H1 (cell line): ENCODE measurements at regions not wholly inside any gene's neighbourhood (a gene's known extent, or its start where the extent isn't known, plus 50 kb on each side); places are given as distances from the start of the nearest gene placed in this dataset.

Source experiments
- CTCF ChIA-PET: fragments of 300-600 bp; sonication (Branson Sonifier 250); formaldehyde crosslinking; loops from one replicate; lab custom pipeline; 2021; ENCODE audit not compliant: partially characterized antibody; lab: Charles Lee
- POLR2A ChIA-PET: fragments of 300-600 bp; sonication (Branson Sonifier 250); formaldehyde crosslinking; loops from one replicate; lab custom pipeline; 2021; ENCODE audit warnings: inconsistent platforms; ENCODE audit not compliant: partially characterized antibody; lab: Charles Lee
- DNase-seq, 2 experiments: peaks; one replicate each; pipeline versions ENCODE4 v3.0.0 to v3.0.0-alpha.2; 2010 to 2022; ENCODE audit warnings: low spot score in 2 of 2, low read depth in 1 of 2, mixed read lengths in 1 of 2
- FAIRE-seq: peaks from 2 replicates; lab custom pipeline; 2011; peaks lifted over from hg19 to GRCh38; lab: Jason Lieb, UNC
- H2AFZ ChIP-seq: 2 replicates; pipeline ENCODE4 v1.8.1; 2012; ENCODE audit warnings: low read length, inconsistent platforms
- H2AK5ac ChIP-seq: 2 replicates; pipeline ENCODE4 v1.6.1; 2013; ENCODE audit warnings: low read depth, low read length
- H2BK120ac ChIP-seq: replicated peaks from 2 replicates; pipeline ENCODE3; 2013; ENCODE audit warnings: low read depth, low read length, inconsistent platforms
- H2BK12ac ChIP-seq: 2 replicates; pipeline ENCODE4 v1.6.1; 2013; ENCODE audit warnings: low read depth, low read length
- H2BK15ac ChIP-seq: 2 replicates; pipeline ENCODE4 v1.6.1; 2013; ENCODE audit warnings: low read length
- H2BK20ac ChIP-seq: 2 replicates; pipeline ENCODE4 v1.6.1; 2013; ENCODE audit warnings: low read length
- H2BK5ac ChIP-seq: 2 replicates; pipeline ENCODE4 v1.6.1; 2013; ENCODE audit warnings: low read depth, low read length
- H3K14ac ChIP-seq: 2 replicates; pipeline ENCODE4 v1.6.1; 2013; ENCODE audit warnings: inconsistent platforms; ENCODE audit not compliant: insufficient read length
- H3K18ac ChIP-seq: 2 replicates; pipeline ENCODE4 v1.6.1; 2013; ENCODE audit warnings: low read length; ENCODE audit errors: extremely low read depth
- H3K23ac ChIP-seq: 2 replicates; pipeline ENCODE4 v1.6.1; 2013; ENCODE audit warnings: inconsistent platforms; ENCODE audit not compliant: insufficient read length
- H3K23me2 ChIP-seq: 2 replicates; pipeline ENCODE4 v1.6.1; 2013; ENCODE audit warnings: low read depth, low read length
- H3K27ac ChIP-seq: 2 replicates; pipeline ENCODE4 v1.6.1; 2011; ENCODE audit warnings: low read depth, low read length, inconsistent platforms
- H3K27me3 ChIP-seq, 4 experiments: replicated peaks in 1 of 4; 1 replicate in 1 of 4; 2 replicates in 3 of 4; pipeline versions ENCODE4 v1.6.1 to v1.8.1; 2011 to 2013; ENCODE audit warnings: low read length in 3 of 4, mild to moderate bottlenecking in 3 of 4, inconsistent platforms in 2 of 4, mixed read lengths in 2 of 4, moderate library complexity in 1 of 4; ENCODE audit not compliant: control insufficient read depth in 3 of 4, insufficient read depth in 3 of 4; ENCODE audit errors: extremely low read depth in 1 of 4
- H3K36me3 ChIP-seq, 4 experiments: 2 replicates each; pipeline versions ENCODE4 v1.6.1 to v1.8.1; 2011 to 2013; ENCODE audit warnings: mild to moderate bottlenecking in 4 of 4, low read length in 3 of 4, moderate library complexity in 2 of 4, control low read depth in 1 of 4, inconsistent platforms in 1 of 4; ENCODE audit not compliant: insufficient read depth in 4 of 4, control insufficient read depth in 2 of 4
- H3K4ac ChIP-seq: replicated peaks from 2 replicates; pipeline ENCODE3; 2013; ENCODE audit warnings: low read length, low read depth, mixed read lengths, inconsistent platforms; ENCODE audit not compliant: insufficient read length
- H3K4me1 ChIP-seq, 4 experiments: replicated peaks in 1 of 4; 1 replicate in 1 of 4; 2 replicates in 3 of 4; pipeline versions ENCODE4 v1.6.1 to v1.8.1; 2011 to 2013; ENCODE audit warnings: low read length in 3 of 4, inconsistent platforms in 2 of 4, mixed read lengths in 1 of 4; ENCODE audit not compliant: insufficient read depth in 4 of 4, control insufficient read depth in 3 of 4
- H3K4me2 ChIP-seq, 2 experiments: 2 replicates each; pipeline versions ENCODE4 v1.6.1 to v1.8.1; 2011 to 2013; ENCODE audit warnings: low read depth in 2 of 2, low read length in 2 of 2, control low read depth in 1 of 2, inconsistent platforms in 1 of 2, mild to moderate bottlenecking in 1 of 2; ENCODE audit not compliant: insufficient read depth in 1 of 2
- H3K4me3 ChIP-seq, 4 experiments: fragments of 200-600, 300-600 bp in 1 of 4; sonication (generic), shearing (Covaris generic), sonication (Bioruptor Twin) in 1 of 4; 2 replicates each; pipeline versions ENCODE4 v1.5.1 to v1.8.1; 2011 to 2016; ENCODE audit warnings: low read length in 4 of 4, low read depth in 3 of 4, control low read depth in 2 of 4, inconsistent platforms in 2 of 4, mild to moderate bottlenecking in 2 of 4, mixed read lengths in 1 of 4, moderate library complexity in 1 of 4; ENCODE audit not compliant: insufficient read depth in 2 of 4; ENCODE audit errors: extremely low read depth in 1 of 4
- H3K56ac ChIP-seq: replicated peaks from 2 replicates; pipeline ENCODE3; 2013; ENCODE audit warnings: low read depth, mild to moderate bottlenecking, mixed read lengths, low read length, inconsistent platforms; ENCODE audit not compliant: insufficient read length
- H3K79me1 ChIP-seq: 2 replicates; pipeline ENCODE4 v1.6.1; 2013; ENCODE audit warnings: low read depth, low read length, control low read depth
- H3K79me2 ChIP-seq, 2 experiments: 2 replicates each; pipeline versions ENCODE4 v1.6.1 to v1.8.1; 2012 to 2013; ENCODE audit warnings: low read length in 2 of 2, mild to moderate bottlenecking in 2 of 2, inconsistent platforms in 1 of 2; ENCODE audit not compliant: insufficient read depth in 2 of 2, control insufficient read depth in 1 of 2
- H3K9ac ChIP-seq, 4 experiments: replicated peaks in 1 of 4; 1 replicate in 1 of 4; 2 replicates in 3 of 4; pipeline versions ENCODE4 v1.6.1 to v1.8.1; 2011 to 2013; ENCODE audit warnings: low read depth in 3 of 4, low read length in 3 of 4, control low read depth in 2 of 4, mild to moderate bottlenecking in 2 of 4, moderate library complexity in 2 of 4, inconsistent platforms in 1 of 4; ENCODE audit errors: extremely low read depth in 1 of 4
- H3K9me3 ChIP-seq, 2 experiments: 2 replicates each; pipeline versions ENCODE4 v1.6.1 to v1.8.1; 2012 to 2013; ENCODE audit warnings: mild to moderate bottlenecking in 2 of 2, moderate library complexity in 2 of 2, control low read depth in 1 of 2, inconsistent platforms in 1 of 2, low read depth in 1 of 2, low read length in 1 of 2, mixed read lengths in 1 of 2; ENCODE audit not compliant: insufficient read depth in 2 of 2
- H4K20me1 ChIP-seq, 2 experiments: replicated peaks in 1 of 2; 2 replicates each; pipeline versions ENCODE3 to v1.8.1; 2011 to 2013; ENCODE audit warnings: inconsistent platforms in 2 of 2, low read length in 2 of 2, mild to moderate bottlenecking in 1 of 2; ENCODE audit not compliant: insufficient read depth in 2 of 2, control insufficient read depth in 1 of 2
- H4K5ac ChIP-seq: 2 replicates; pipeline ENCODE4 v1.6.1; 2013; ENCODE audit warnings: low read length, low read depth, mixed read lengths, inconsistent platforms; ENCODE audit not compliant: insufficient read length
- H4K8ac ChIP-seq: 2 replicates; pipeline ENCODE4 v1.8.0; 2013; ENCODE audit warnings: mild to moderate bottlenecking, moderate library complexity, low read length, inconsistent platforms; ENCODE audit not compliant: insufficient read depth; ENCODE audit errors: extremely low read depth
- H4K91ac ChIP-seq: replicated peaks from 2 replicates; pipeline ENCODE3; 2013; ENCODE audit warnings: low read length, mixed read lengths, inconsistent platforms; ENCODE audit not compliant: insufficient read length
- ASH2L ChIP-seq: fragments of 200-600, 300-600 bp; sonication (generic); IDR thresholded peaks from one replicate; pipeline ENCODE4 v1.7.1; 2017; ENCODE audit warnings: low read length
- WGBS, 2 experiments: shearing (Covaris generic) in 1 of 2; methylation state at CpG; one replicate each; pipeline versions ENCODE4 v1.1.6 to v1.1.7; 2013 to 2015; ENCODE audit warnings: low lambda C conversion rate in 2 of 2, mixed read lengths in 2 of 2, inconsistent platforms in 1 of 2, low coverage in 1 of 2, missing lambda C conversion rate in 1 of 2; ENCODE audit not compliant: insufficient replicate concordance in 2 of 2, insufficient coverage in 1 of 2, insufficient read length in 1 of 2; ENCODE audit errors: extremely low coverage in 1 of 2, missing lambda C conversion rate in 1 of 2; 5-methylcytosine and 5-hydroxymethylcytosine counted together

GRCh38 chr5:112625246-112625645, 112.4 kb upstream of the APC start:
- H2BK120ac ChIP-seq = no peak overlapping the region
- H4K5ac ChIP-seq = no peak overlapping the region
- H3K79me2 ChIP-seq = no peaks in the 10 kb centered on the region
- CTCF ChIA-PET = interaction anchor here (0.7 to 1.8 kb wide), 4 partner anchors 10 to 161 kb away, joined by 3 to 8 read pairs (median 5); no protein-coding TSS in a partner anchor
- H4K20me1 ChIP-seq = no peaks in the 10 kb centered on the region
- no peak overlapping the region for H3K14ac ChIP-seq
- no peaks in the 10 kb centered on the region for H3K9me3 ChIP-seq
- no peak overlapping the region for H2BK20ac ChIP-seq
- H3K36me3 ChIP-seq = no peaks in the 10 kb centered on the region
- H3K4ac ChIP-seq = no peak overlapping the region
- 97% methylated on average over 3 of the region's 3 CpGs; no CpG with 5 or more reads in 1 of the 2 experiments for WGBS, 2 experiments
- H3K23ac ChIP-seq = no peak overlapping the region
- no peak overlapping the region for H4K91ac ChIP-seq
- no peak overlapping the region for H3K56ac ChIP-seq
- no peak for TF ChIP-seq ASH2L
- no peak overlapping the region for H2BK12ac ChIP-seq
- H3K18ac ChIP-seq = no peak overlapping the region
- DNase-seq = no peak
- no peak overlapping the region for H2AK5ac ChIP-seq
- no peaks in the 10 kb centered on the region for H3K79me1 ChIP-seq
- no peaks in the 10 kb centered on the region for H3K27me3 ChIP-seq
- no peak overlapping the region for H3K9ac ChIP-seq
- H3K4me1 ChIP-seq = peaks cover 2 to 9% (median 6%) of the 10 kb centered on the region in 4 experiments; a peak in 4 of 7 replicates
- H2BK5ac ChIP-seq = no peak overlapping the region
- H2BK15ac ChIP-seq = no peak overlapping the region
- POLR2A ChIA-PET = no interaction called here
- H3K27ac ChIP-seq = no peak overlapping the region
- H2AFZ ChIP-seq = no peak overlapping the region
- no peak for FAIRE-seq
- no peak overlapping the region for H3K4me3 ChIP-seq
- no peak overlapping the region for H3K4me2 ChIP-seq
- H4K8ac ChIP-seq = no peak overlapping the region
- H3K23me2 ChIP-seq = no peaks in the 10 kb centered on the region
